Nephron progenitor cell (in vitro differentiated cells): ENCODE measurements at regions not wholly inside any gene's neighbourhood (a gene's known extent, or its start where the extent isn't known, plus 50 kb on each side); places are given as distances from the start of the nearest gene placed in this dataset.
"Not testable (repeated sequence)": the region's sequence is repeated elsewhere in the genome, so short reads cannot be mapped to it uniquely, and the experiment has no call there.

Source experiments
- DNase-seq: peaks from one replicate; pipeline ENCODE4 v3.0.0; 2021
- H3K27ac Mint-ChIP-seq: 2 replicates; pipeline ENCODE4 v1.8.0; 2021; ENCODE audit warnings: mild to moderate bottlenecking, moderate library complexity, mixed read lengths
- H3K27me3 Mint-ChIP-seq: 2 replicates; pipeline ENCODE4 v1.8.0; 2021; ENCODE audit warnings: mild to moderate bottlenecking, low read depth, mixed read lengths; ENCODE audit not compliant: poor library complexity
- H3K36me3 Mint-ChIP-seq: 2 replicates; pipeline ENCODE4 v1.8.0; 2021; ENCODE audit warnings: low read depth, mixed read lengths
- H3K4me1 Mint-ChIP-seq: 2 replicates; pipeline ENCODE4 v1.8.0; 2021; ENCODE audit warnings: mixed read lengths
- H3K4me3 Mint-ChIP-seq: 2 replicates; pipeline ENCODE4 v1.8.0; 2021; ENCODE audit warnings: mild to moderate bottlenecking, moderate library complexity, mixed read lengths
- H3K9me3 Mint-ChIP-seq: 2 replicates; pipeline ENCODE4 v1.8.0; 2021; ENCODE audit warnings: mild to moderate bottlenecking, moderate library complexity, mixed read lengths
- TF ChIP-seq, protein P1 (sequence below): fragments of 200-600 bp; sonication (generic); IDR thresholded peaks from 2 replicates; pipeline ENCODE4 v1.5.0; 2021; ENCODE audit warnings: antibody characterized with exemption

DNA sequence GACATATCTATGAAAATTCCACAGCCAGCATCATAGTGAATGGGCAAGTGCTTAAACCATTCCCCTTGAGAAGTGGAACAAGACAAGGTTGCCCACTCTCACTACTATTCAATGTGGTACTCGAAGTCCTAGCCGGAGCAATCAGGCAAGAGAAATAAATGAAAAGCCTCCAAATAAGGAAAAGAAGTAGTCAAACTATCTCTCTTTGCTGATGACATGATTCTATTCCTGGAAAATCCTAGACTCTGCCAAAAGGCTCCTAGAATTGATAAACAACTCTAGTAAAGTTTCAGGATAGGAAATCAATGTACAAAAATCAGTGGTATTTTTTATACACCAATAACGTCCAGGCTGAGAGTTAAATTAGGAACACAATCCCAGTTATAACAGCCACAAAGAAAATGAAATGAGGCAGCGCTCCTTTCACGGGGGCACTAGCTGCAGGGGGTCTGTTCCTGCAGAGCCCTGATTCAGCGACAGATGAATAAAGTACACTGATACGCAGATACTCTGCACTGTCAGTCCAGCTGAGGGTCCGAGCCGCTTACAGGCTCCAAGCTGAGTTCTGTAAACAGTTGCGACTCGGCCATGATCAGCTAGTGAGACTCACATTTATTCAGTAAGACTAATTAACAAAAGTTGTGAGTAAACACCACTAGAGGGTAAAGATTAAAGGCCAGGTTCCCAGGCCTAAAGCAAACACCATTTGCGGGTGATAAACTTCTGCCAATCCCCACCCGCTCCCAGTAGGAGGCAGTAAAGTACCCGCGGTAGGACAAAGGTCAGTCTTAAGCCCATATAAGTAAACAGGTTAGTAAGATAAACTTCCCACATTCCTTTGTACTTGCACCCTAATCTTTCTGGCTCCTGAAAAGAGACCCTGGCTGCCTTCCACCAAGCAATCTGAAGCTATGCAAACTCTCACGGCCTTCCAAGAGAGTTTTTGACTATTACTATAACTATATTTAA is 290.6 kb upstream of the GRID2 start:
- DNase-seq = peak; percentile 12
- no peak overlapping the region for H3K4me3 Mint-ChIP-seq
- no peaks in the 10 kb centered on the region for H3K9me3 Mint-ChIP-seq
- no peaks in the 10 kb centered on the region for H3K4me1 Mint-ChIP-seq
- no peak overlapping the region for H3K27ac Mint-ChIP-seq
- no peaks in the 10 kb centered on the region for H3K36me3 Mint-ChIP-seq
- TF ChIP-seq, protein P1, sequence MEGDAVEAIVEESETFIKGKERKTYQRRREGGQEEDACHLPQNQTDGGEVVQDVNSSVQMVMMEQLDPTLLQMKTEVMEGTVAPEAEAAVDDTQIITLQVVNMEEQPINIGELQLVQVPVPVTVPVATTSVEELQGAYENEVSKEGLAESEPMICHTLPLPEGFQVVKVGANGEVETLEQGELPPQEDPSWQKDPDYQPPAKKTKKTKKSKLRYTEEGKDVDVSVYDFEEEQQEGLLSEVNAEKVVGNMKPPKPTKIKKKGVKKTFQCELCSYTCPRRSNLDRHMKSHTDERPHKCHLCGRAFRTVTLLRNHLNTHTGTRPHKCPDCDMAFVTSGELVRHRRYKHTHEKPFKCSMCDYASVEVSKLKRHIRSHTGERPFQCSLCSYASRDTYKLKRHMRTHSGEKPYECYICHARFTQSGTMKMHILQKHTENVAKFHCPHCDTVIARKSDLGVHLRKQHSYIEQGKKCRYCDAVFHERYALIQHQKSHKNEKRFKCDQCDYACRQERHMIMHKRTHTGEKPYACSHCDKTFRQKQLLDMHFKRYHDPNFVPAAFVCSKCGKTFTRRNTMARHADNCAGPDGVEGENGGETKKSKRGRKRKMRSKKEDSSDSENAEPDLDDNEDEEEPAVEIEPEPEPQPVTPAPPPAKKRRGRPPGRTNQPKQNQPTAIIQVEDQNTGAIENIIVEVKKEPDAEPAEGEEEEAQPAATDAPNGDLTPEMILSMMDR = peak; percentile 26
- H3K27me3 Mint-ChIP-seq = no peaks in the 10 kb centered on the region

DNA sequence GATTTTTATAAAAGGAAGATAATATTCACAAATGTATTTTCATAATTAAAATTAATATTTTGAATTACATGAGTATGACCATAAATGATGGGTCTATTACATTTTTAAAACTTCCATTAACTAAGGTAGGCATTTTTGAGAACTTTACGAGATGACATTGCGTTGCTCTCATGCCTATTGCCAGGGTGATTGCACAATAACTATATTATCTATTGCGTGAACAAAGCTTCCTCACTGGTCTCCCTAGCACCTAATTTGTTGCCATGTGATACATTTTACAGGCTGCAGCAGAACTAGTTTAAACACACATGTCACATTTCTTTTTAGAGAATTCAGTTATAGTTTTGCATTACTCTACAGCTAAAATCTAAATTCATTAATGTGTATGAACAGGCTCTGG is 289.7 kb upstream of the GRID2 start:
- DNase-seq = no peak
- no peaks in the 10 kb centered on the region for H3K4me1 Mint-ChIP-seq
- H3K9me3 Mint-ChIP-seq = no peaks in the 10 kb centered on the region
- TF ChIP-seq, protein P1 = no peak
- no peak overlapping the region for H3K4me3 Mint-ChIP-seq
- H3K27me3 Mint-ChIP-seq = no peaks in the 10 kb centered on the region
- H3K36me3 Mint-ChIP-seq = no peaks in the 10 kb centered on the region
- no peak overlapping the region for H3K27ac Mint-ChIP-seq

DNA sequence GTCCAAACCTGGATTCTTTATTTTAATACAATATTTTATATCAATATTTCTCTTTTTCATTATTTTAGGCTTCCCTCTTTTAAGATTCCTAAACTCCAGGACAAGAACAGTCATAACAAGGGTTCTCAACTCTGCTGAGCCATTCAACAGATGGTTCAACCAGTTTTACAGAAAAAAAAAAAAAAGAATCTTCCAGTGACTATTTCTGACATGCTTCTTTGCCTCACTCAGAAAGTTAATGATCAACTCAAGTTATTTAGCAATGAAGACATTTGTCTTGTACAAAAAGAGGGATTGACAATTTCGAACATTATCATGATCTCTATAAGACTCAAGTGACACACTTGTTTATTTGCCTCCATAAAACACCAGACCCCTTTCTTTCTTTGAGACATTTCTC is 282.6 kb upstream of the GRID2 start:
- Mint-ChIP-seq H3K27me3 (no peaks in the 10 kb centered on the region), H3K4me1 (no peaks in the 10 kb centered on the region)

DNA sequence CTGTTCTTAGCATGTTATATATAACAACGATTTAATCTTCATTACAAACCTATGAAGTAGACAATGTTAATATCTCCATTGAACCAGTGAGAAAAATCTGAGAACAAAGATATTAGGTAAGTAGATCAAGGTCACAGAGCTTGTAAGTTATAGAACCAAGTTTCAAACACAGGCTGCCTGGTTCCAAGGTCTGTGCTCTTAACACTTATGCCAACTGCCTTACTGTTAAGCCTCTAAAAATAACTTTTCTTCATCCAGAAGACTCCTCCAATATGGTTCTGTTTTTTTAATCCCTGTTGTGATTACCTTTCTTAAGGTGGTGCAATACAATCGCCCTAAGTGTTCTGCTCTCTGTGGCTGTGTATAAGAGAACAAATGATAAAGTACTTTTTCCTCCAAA is 282.0 kb upstream of the GRID2 start:
- Mint-ChIP-seq H3K27ac (no peak overlapping the region), H3K4me1 (no peaks in the 10 kb centered on the region), H3K27me3 (peaks cover 2% of the 10 kb centered on the region), H3K36me3 (no peaks in the 10 kb centered on the region), H3K9me3 (no peaks in the 10 kb centered on the region), H3K4me3 (no peak overlapping the region)
- DNase-seq = no peak
- TF ChIP-seq, protein P1 = no peak

More for the DNA sequence above, 282.6 kb upstream of the GRID2 start:
- no peaks in the 10 kb centered on the region for H3K9me3 Mint-ChIP-seq
- no peak for DNase-seq
- no peak overlapping the region for H3K27ac Mint-ChIP-seq
- H3K4me3 Mint-ChIP-seq = no peak overlapping the region
- H3K36me3 Mint-ChIP-seq = no peaks in the 10 kb centered on the region
- TF ChIP-seq, protein P1 = no peak

GRCh38 chr4:92028830-92029229 is 274.9 kb upstream of the GRID2 start:
- not testable (repeated sequence) for H3K27ac Mint-ChIP-seq, H3K27me3 Mint-ChIP-seq, DNase-seq, H3K4me1 Mint-ChIP-seq, H3K4me3 Mint-ChIP-seq, H3K9me3 Mint-ChIP-seq, H3K36me3 Mint-ChIP-seq

DNA sequence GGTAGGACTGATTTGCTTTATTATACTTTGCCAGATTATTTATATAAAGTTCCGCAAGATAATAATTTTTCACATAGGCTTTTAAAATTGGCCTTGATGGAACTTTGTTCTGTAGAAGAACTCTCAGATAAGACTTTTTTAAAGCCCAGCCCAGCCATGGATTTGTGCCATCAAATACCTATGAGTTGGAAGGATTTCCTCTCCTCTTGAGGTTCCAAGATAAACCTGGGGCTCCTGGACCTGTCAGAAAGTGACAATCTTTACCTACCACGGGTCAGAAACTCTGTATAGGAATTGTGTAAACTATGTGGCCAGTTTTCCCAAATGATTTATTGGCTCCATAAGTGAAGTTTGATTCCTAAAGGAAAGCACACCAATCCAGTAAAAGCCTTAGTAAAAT is 271.9 kb upstream of the GRID2 start:
- Mint-ChIP-seq H3K27ac (no peak overlapping the region), H3K4me1 (no peaks in the 10 kb centered on the region), H3K27me3 (peaks cover under 1% of the 10 kb centered on the region), H3K36me3 (no peaks in the 10 kb centered on the region), H3K9me3 (peaks cover 7% of the 10 kb centered on the region), H3K4me3 (no peak overlapping the region)
- TF ChIP-seq, protein P1 = no peak
- DNase-seq = no peak
